ENCODE measurements at regions not wholly inside any gene's neighbourhood (a gene's known extent, or its start where the extent isn't known, plus 50 kb on each side); places are given as distances from the start of the nearest gene placed in this dataset.

GRCh38 chr9:28051559-28052503 lies 478.6 kb upstream of the C9orf72 start:
- TF ChIP-seq ZNF740 (CRISPR knock-in tag; IDR thresholded peaks at IDR 0.05) = no peak
- TF ChIP-seq ZNF740 (tag; IDR thresholded peaks at IDR 0.05) = no peak
- TF ChIP-seq ZFX (CRISPR knock-in tag; IDR thresholded peaks at IDR 0.05) = no peak
- TF ChIP-seq TARDBP (IDR thresholded peaks at IDR 0.05) = no peak
- TF ChIP-seq, protein P1, sequence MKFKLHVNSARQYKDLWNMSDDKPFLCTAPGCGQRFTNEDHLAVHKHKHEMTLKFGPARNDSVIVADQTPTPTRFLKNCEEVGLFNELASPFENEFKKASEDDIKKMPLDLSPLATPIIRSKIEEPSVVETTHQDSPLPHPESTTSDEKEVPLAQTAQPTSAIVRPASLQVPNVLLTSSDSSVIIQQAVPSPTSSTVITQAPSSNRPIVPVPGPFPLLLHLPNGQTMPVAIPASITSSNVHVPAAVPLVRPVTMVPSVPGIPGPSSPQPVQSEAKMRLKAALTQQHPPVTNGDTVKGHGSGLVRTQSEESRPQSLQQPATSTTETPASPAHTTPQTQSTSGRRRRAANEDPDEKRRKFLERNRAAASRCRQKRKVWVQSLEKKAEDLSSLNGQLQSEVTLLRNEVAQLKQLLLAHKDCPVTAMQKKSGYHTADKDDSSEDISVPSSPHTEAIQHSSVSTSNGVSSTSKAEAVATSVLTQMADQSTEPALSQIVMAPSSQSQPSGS (CRISPR knock-in tag; IDR thresholded peaks at IDR 0.05) = no peak
- no peak for TF ChIP-seq POLR2A (conservative IDR thresholded peaks at IDR 0.05)
- TF ChIP-seq SMARCC2 (IDR thresholded peaks at IDR 0.05; ENCODE audit: low read depth) = no peak
- no peak for TF ChIP-seq MAFK (IDR thresholded peaks at IDR 0.05; ENCODE audit: low read length)
- TF ChIP-seq, protein P2, sequence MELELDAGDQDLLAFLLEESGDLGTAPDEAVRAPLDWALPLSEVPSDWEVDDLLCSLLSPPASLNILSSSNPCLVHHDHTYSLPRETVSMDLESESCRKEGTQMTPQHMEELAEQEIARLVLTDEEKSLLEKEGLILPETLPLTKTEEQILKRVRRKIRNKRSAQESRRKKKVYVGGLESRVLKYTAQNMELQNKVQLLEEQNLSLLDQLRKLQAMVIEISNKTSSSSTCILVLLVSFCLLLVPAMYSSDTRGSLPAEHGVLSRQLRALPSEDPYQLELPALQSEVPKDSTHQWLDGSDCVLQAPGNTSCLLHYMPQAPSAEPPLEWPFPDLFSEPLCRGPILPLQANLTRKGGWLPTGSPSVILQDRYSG (tag; conservative IDR thresholded peaks at IDR 0.05; ENCODE audit: low read depth) = no peak
- TF ChIP-seq RFX5 (IDR thresholded peaks at IDR 0.05; ENCODE audit: low read depth, low read length) = no peak
- no peak for TF ChIP-seq KDM4B (IDR thresholded peaks at IDR 0.05; ENCODE audit: borderline replicate concordance in 2 of 2, low read depth in 1 of 2)

Measured in K562 (cell line).